Keratinocyte (primary cell): ENCODE measurements at regions not wholly inside any gene's neighbourhood (a gene's known extent, or its start where the extent isn't known, plus 50 kb on each side); places are given as distances from the start of the nearest gene placed in this dataset.

ENCODE experiments used
- EZH2 ChIP-seq: IDR thresholded peaks from one replicate; pipeline ENCODE4 v1.6.1; 2012; ENCODE audit warnings: inconsistent platforms, mild to moderate bottlenecking, low read length, moderate library complexity
- TF ChIP-seq, protein P1 (sequence below), 3 experiments: IDR thresholded peaks in 1 of 3; conservative IDR thresholded peaks in 1 of 3; optimal IDR thresholded peaks in 1 of 3; 2 replicates in 2 of 3; 3 replicates in 1 of 3; pipeline versions ENCODE3 to v1.5.1; 2011; ENCODE audit warnings: low read length in 3 of 3, mild to moderate bottlenecking in 3 of 3, moderate library complexity in 2 of 3, control low read depth in 1 of 3, inconsistent platforms in 1 of 3; ENCODE audit not compliant: insufficient read depth in 2 of 3; ENCODE audit errors: extremely low read depth in 1 of 3

DNA sequence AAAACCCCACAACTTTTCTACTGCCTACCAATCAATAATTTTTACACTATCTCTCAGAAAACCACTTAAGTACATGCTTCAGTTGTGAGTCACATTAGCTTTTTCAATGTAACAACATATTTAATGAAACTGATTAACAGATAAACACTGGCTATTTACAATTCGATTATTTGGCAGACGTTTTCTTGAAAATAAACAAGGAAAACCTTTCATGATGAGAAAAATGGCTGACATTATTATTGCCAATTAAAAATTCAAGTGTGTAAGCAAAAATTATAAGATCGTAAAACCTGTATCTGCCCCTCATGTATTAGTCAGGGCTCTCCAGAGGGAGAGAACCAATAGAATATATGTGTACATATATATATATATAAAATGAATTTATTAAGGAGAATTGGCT is 1555.5 kb upstream of the IGFBP7 start:
- TF ChIP-seq, protein P1, sequence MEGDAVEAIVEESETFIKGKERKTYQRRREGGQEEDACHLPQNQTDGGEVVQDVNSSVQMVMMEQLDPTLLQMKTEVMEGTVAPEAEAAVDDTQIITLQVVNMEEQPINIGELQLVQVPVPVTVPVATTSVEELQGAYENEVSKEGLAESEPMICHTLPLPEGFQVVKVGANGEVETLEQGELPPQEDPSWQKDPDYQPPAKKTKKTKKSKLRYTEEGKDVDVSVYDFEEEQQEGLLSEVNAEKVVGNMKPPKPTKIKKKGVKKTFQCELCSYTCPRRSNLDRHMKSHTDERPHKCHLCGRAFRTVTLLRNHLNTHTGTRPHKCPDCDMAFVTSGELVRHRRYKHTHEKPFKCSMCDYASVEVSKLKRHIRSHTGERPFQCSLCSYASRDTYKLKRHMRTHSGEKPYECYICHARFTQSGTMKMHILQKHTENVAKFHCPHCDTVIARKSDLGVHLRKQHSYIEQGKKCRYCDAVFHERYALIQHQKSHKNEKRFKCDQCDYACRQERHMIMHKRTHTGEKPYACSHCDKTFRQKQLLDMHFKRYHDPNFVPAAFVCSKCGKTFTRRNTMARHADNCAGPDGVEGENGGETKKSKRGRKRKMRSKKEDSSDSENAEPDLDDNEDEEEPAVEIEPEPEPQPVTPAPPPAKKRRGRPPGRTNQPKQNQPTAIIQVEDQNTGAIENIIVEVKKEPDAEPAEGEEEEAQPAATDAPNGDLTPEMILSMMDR (optimal IDR thresholded peaks at IDR 0.05 in 1 of 3, IDR thresholded peaks at IDR 0.05 in 1 of 3, conservative IDR thresholded peaks at IDR 0.05 in 1 of 3; ENCODE audit: extremely low read depth in 1 of 3, insufficient read depth in 2 of 3, low read length in 3 of 3), result no peak
- TF ChIP-seq EZH2, result no peak
